ENCODE measurements at regions not wholly inside any gene's neighbourhood (a gene's known extent, or its start where the extent isn't known, plus 50 kb on each side); places are given as distances from the start of the nearest gene placed in this dataset.
"Not testable (repeated sequence)": the region's sequence is repeated elsewhere in the genome, so short reads cannot be mapped to it uniquely, and the experiment has no call there.

- Histone ChIP-seq H3K36me3 (ENCODE audit: insufficient read depth, low read length) (no peaks in the 10 kb centered on the region), H3K4me1 (ENCODE audit: insufficient read depth, low read length) (peaks cover 3% of the 10 kb centered on the region), H3K27me3 (ENCODE audit: insufficient read depth, low read length) (no peaks in the 10 kb centered on the region), H3K9me3 (ENCODE audit: low read length) (no peaks in the 10 kb centered on the region), H3K4me3 (ENCODE audit: low read length) (no peak overlapping the region), H2AFZ (ENCODE audit: low read depth, low read length) (no peak overlapping the region)
Measured at GRCh38 chr10:29772403-29772802, 137.6 kb upstream of the SVIL start.

- Histone ChIP-seq H3K4me1 (ENCODE audit: insufficient read depth, low read length) (peaks cover 3% of the 10 kb centered on the region), H3K9me3 (ENCODE audit: low read length) (no peaks in the 10 kb centered on the region), H3K36me3 (ENCODE audit: insufficient read depth, low read length) (no peaks in the 10 kb centered on the region), H3K27me3 (ENCODE audit: insufficient read depth, low read length) (no peaks in the 10 kb centered on the region), H2AFZ (ENCODE audit: low read depth, low read length) (no peak overlapping the region), H3K4me3 (ENCODE audit: low read length) (no peak overlapping the region)
Measured at GRCh38 chr10:29771376-29771775, 136.6 kb upstream of the SVIL start.

- H2AFZ ChIP-seq (ENCODE audit: low read depth, low read length); H3K4me3 ChIP-seq (ENCODE audit: low read length); H3K9me3 ChIP-seq (ENCODE audit: low read length); H3K36me3 ChIP-seq (ENCODE audit: insufficient read depth, low read length); H3K27me3 ChIP-seq (ENCODE audit: insufficient read depth, low read length); H3K4me1 ChIP-seq (ENCODE audit: insufficient read depth, low read length): not testable (repeated sequence)
Measured at GRCh38 chr10:29769277-29769676, 134.5 kb upstream of the SVIL start.

GRCh38 chr10:29767968-29768367 is 133.2 kb upstream of the SVIL start:
- H3K4me3 ChIP-seq (ENCODE audit: low read length), result no peak overlapping the region
- peaks cover 3% of the 10 kb centered on the region for H3K4me1 ChIP-seq (ENCODE audit: insufficient read depth, low read length)
- H3K9me3 ChIP-seq (ENCODE audit: low read length), result no peaks in the 10 kb centered on the region
- no peaks in the 10 kb centered on the region for H3K27me3 ChIP-seq (ENCODE audit: insufficient read depth, low read length)
- H2AFZ ChIP-seq (ENCODE audit: low read depth, low read length), result no peak overlapping the region
- H3K36me3 ChIP-seq (ENCODE audit: insufficient read depth, low read length), result no peaks in the 10 kb centered on the region

- no peaks in the 10 kb centered on the region for H3K9me3 ChIP-seq (ENCODE audit: low read length)
- no peak overlapping the region for H2AFZ ChIP-seq (ENCODE audit: low read depth, low read length)
- peaks cover 3% of the 10 kb centered on the region for H3K4me1 ChIP-seq (ENCODE audit: insufficient read depth, low read length)
Measured at GRCh38 chr10:29766753-29767152, 132.0 kb upstream of the SVIL start.

GRCh38 chr10:29765330-29765729 is 130.6 kb upstream of the SVIL start:
- no peaks in the 10 kb centered on the region for H3K36me3 ChIP-seq (ENCODE audit: insufficient read depth, low read length)
- no peaks in the 10 kb centered on the region for H3K27me3 ChIP-seq (ENCODE audit: insufficient read depth, low read length)
- no peaks in the 10 kb centered on the region for H3K9me3 ChIP-seq (ENCODE audit: low read length)
- no peak overlapping the region for H2AFZ ChIP-seq (ENCODE audit: low read depth, low read length)
- H3K4me3 ChIP-seq (ENCODE audit: low read length), result no peak overlapping the region
- H3K4me1 ChIP-seq (ENCODE audit: insufficient read depth, low read length), result peaks cover 3% of the 10 kb centered on the region

More at GRCh38 chr10:29766753-29767152, 132.0 kb upstream of the SVIL start:
- Histone ChIP-seq H3K36me3 (ENCODE audit: insufficient read depth, low read length) (no peaks in the 10 kb centered on the region), H3K4me3 (ENCODE audit: low read length) (no peak overlapping the region), H3K27me3 (ENCODE audit: insufficient read depth, low read length) (no peaks in the 10 kb centered on the region)

GRCh38 chr10:29763396-29763795 is 128.6 kb upstream of the SVIL start:
- no peaks in the 10 kb centered on the region for H3K9me3 ChIP-seq (ENCODE audit: low read length)
- no peaks in the 10 kb centered on the region for H3K27me3 ChIP-seq (ENCODE audit: insufficient read depth, low read length)
- no peak overlapping the region for H3K4me3 ChIP-seq (ENCODE audit: low read length)
- peaks cover 3% of the 10 kb centered on the region for H3K4me1 ChIP-seq (ENCODE audit: insufficient read depth, low read length)
- no peaks in the 10 kb centered on the region for H3K36me3 ChIP-seq (ENCODE audit: insufficient read depth, low read length)
- no peak overlapping the region for H2AFZ ChIP-seq (ENCODE audit: low read depth, low read length)

GRCh38 chr10:29761916-29762315 is 127.1 kb upstream of the SVIL start:
- Histone ChIP-seq H2AFZ (ENCODE audit: low read depth, low read length) (no peak overlapping the region), H3K27me3 (ENCODE audit: insufficient read depth, low read length) (no peaks in the 10 kb centered on the region), H3K9me3 (ENCODE audit: low read length) (no peaks in the 10 kb centered on the region), H3K36me3 (ENCODE audit: insufficient read depth, low read length) (no peaks in the 10 kb centered on the region), H3K4me1 (ENCODE audit: insufficient read depth, low read length) (no peaks in the 10 kb centered on the region), H3K4me3 (ENCODE audit: low read length) (no peak overlapping the region)

- H2AFZ ChIP-seq (ENCODE audit: low read depth, low read length), result no peak overlapping the region
- no peaks in the 10 kb centered on the region for H3K4me1 ChIP-seq (ENCODE audit: insufficient read depth, low read length)
- H3K9me3 ChIP-seq (ENCODE audit: low read length), result no peaks in the 10 kb centered on the region
- H3K4me3 ChIP-seq (ENCODE audit: low read length), result no peak overlapping the region
- H3K36me3 ChIP-seq (ENCODE audit: insufficient read depth, low read length), result no peaks in the 10 kb centered on the region
- H3K27me3 ChIP-seq (ENCODE audit: insufficient read depth, low read length), result no peaks in the 10 kb centered on the region
Measured at GRCh38 chr10:29760138-29760900, 125.5 kb upstream of the SVIL start.

GRCh38 chr10:29757551-29758297 is 123.0 kb upstream of the SVIL start:
- Histone ChIP-seq H3K36me3 (ENCODE audit: insufficient read depth, low read length) (no peaks in the 10 kb centered on the region), H3K27me3 (ENCODE audit: insufficient read depth, low read length) (no peaks in the 10 kb centered on the region), H3K4me3 (ENCODE audit: low read length) (no peak overlapping the region), H2AFZ (ENCODE audit: low read depth, low read length) (no peak overlapping the region), H3K9me3 (ENCODE audit: low read length) (no peaks in the 10 kb centered on the region), H3K4me1 (ENCODE audit: insufficient read depth, low read length) (no peaks in the 10 kb centered on the region)

GRCh38 chr10:29756451-29756850 is 121.7 kb upstream of the SVIL start:
- Histone ChIP-seq H2AFZ (ENCODE audit: low read depth, low read length) (no peak overlapping the region), H3K4me1 (ENCODE audit: insufficient read depth, low read length) (no peaks in the 10 kb centered on the region), H3K4me3 (ENCODE audit: low read length) (no peak overlapping the region), H3K36me3 (ENCODE audit: insufficient read depth, low read length) (no peaks in the 10 kb centered on the region), H3K9me3 (ENCODE audit: low read length) (no peaks in the 10 kb centered on the region), H3K27me3 (ENCODE audit: insufficient read depth, low read length) (no peaks in the 10 kb centered on the region)

GRCh38 chr10:29753283-29753682 is 118.5 kb upstream of the SVIL start:
- H3K4me1 ChIP-seq (ENCODE audit: insufficient read depth, low read length), result no peaks in the 10 kb centered on the region
- no peak overlapping the region for H3K4me3 ChIP-seq (ENCODE audit: low read length)
- no peak overlapping the region for H2AFZ ChIP-seq (ENCODE audit: low read depth, low read length)
- H3K9me3 ChIP-seq (ENCODE audit: low read length), result no peaks in the 10 kb centered on the region
- H3K27me3 ChIP-seq (ENCODE audit: insufficient read depth, low read length), result peaks cover 6% of the 10 kb centered on the region
- H3K36me3 ChIP-seq (ENCODE audit: insufficient read depth, low read length), result no peaks in the 10 kb centered on the region

GRCh38 chr10:29751684-29752083 is 116.9 kb upstream of the SVIL start:
- H3K36me3 ChIP-seq (ENCODE audit: insufficient read depth, low read length), result no peaks in the 10 kb centered on the region
- H3K27me3 ChIP-seq (ENCODE audit: insufficient read depth, low read length), result peaks cover 6% of the 10 kb centered on the region
- H2AFZ ChIP-seq (ENCODE audit: low read depth, low read length), result no peak overlapping the region
- H3K4me3 ChIP-seq (ENCODE audit: low read length), result no peak overlapping the region
- no peaks in the 10 kb centered on the region for H3K4me1 ChIP-seq (ENCODE audit: insufficient read depth, low read length)
- H3K9me3 ChIP-seq (ENCODE audit: low read length), result no peaks in the 10 kb centered on the region

Data from neuron (in vitro differentiated cells).